Activated naive CD4-positive, alpha-beta T cell treated with anti-CD3 and anti-CD28 coated beads, Interleukin-2, amount 50 U/mL, for 16 hours (primary cell): ENCODE measurements at regions not wholly inside any gene's neighbourhood (a gene's known extent, or its start where the extent isn't known, plus 50 kb on each side); places are given as distances from the start of the nearest gene placed in this dataset.

Experiments
- DNase-seq: peaks from one replicate; pipeline ENCODE4 v3.0.0-alpha.2; 2020

GRCh38 chr5:159826351-159827214, 89.7 kb upstream of the ADRA1B start:
- no peak for DNase-seq

GRCh38 chr5:159827861-159828260, 88.4 kb upstream of the ADRA1B start:
- no peak for DNase-seq

DNA sequence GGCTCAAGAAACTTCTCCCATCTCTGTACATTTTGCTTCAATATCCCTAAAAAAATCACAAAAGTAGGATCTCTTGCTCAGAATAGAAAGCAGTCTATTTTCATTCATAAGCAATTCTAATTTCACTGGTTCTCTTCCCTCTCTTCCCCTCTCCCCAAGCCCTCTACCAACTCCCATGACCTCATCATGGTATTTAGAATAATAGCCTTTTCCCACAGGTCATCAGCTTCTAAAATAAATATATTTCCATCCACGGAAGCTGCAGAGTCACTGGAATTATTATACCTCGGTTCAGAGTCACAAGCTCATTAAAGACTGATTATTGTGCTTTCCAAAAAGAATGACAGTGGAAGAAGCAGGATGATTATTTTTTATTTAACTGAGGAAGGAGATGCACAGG, 84.2 kb upstream of the ADRA1B start:
- DNase-seq = no peak

DNA sequence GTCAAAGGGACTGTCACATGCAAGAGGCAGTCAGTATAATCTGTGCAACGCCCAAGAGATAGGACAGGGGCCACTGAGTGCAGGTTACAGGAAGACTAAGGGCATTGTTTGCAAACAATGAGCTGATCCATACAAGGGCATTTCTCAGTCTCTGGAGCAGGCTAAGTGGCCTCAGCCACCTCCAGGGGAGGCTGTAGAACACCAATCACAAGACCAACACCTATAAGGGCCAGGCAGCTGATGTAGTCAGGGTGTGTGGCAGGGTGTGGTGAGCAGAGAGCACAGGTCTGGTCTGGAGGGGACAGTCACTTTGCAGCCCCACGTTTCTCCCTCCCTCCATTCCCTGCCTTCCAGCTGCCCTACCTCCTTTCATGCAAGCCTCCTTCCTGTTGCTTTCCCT, 83.2 kb upstream of the ADRA1B start:
- DNase-seq = no peak

DNA sequence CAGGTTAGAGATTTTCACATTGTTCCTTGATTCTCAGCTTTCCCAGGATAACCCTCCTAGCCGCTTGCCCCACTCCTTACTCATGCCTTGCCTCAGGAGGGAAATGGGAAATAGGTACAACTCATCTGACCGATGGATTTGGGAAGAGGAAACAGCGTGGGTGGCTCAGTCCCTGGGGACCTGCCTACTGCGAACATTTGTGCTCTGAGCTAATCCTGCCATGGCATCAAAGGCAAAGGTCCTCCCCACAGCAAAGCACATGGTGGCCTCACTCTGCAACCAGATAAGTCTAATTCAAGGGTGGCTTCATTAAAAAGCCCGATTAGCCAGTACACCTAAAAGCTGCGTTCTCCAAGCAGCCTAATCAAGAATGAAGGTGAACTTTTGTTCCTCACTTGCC, 82.4 kb upstream of the ADRA1B start:
- no peak for DNase-seq

DNA sequence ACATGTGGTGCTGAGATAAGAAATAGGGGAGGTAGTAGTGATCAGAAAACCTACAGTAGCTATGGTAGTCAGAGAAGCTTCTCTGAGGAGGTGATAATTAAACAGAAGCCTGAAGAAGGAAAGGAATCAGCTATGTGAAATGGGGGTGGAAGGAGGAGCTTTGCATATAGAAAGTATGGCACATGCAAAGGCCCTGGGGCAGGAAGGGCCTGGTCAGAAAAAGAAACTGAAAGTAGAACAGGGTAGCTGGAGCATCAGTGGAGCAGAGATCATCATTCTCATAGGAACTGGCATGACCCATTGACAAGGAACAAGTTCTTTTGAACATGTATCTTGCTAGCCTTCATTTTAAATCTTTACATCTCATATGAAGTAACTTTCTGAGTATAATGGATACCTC, 80.7 kb upstream of the ADRA1B start:
- DNase-seq = no peak

DNA sequence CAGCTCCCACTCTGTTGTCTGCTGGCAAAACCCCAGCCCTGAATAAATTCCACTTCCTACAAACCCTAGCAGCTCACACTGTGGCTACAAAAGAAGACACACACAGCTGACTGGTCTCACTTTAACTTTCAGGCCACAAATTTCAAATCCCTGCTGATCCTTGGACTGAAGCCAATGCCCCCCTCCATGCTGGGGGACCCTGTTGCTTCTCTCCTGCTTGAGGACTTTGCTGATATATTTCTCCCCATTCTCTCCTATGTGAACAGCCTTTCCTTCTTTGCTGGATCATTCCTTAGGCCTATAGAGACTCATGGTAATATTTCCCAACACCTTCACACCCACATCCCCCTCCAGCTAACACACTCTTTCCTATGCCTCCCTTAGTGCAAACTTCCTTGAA, 79.6 kb upstream of the ADRA1B start:
- DNase-seq = no peak

- no peak for DNase-seq
Observed at GRCh38 chr5:159837860-159838259, 78.4 kb upstream of the ADRA1B start.

- DNase-seq = no peak
Observed at GRCh38 chr5:159838551-159839222, 77.6 kb upstream of the ADRA1B start.

DNA sequence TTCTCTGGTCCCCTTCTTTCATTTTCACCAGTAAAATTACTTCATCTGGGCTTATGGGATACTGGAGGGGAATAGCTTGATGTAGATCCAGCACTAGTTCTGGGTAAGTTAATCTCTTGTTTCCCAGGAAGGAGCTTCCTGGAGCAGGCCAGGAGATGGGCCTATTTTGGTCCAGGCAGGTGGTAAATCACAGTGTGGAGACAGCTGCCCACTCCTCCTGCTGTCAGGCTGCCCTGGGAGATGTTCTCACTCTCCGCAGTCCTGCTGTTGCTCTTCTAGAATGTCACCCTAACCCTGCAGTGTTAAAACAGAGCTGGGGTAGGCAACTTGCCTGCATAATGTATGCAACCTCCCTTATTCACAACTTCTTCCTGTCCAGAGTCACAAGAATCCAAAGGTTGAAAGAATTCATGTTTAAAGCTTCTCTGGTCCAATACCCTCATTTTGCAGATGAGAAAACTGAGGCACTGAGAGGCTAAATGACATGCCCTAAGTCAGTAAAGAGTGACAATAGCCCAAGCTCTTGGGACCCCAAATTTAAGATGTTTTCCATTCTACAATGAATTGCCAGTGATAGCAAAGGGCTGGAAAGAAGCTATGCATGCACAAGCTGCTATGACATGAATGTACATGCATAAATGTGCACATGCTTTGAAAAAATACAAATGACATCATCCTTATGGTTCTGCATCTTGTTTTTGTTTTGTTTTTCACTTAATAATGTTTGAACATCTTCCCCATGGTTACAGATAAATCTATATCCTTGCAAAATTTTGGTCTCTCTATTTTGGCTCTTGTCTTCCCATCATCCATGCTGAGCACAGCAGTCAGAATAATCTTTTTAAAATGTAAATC, 71.8 kb upstream of the ADRA1B start:
- DNase-seq = no peak

DNA sequence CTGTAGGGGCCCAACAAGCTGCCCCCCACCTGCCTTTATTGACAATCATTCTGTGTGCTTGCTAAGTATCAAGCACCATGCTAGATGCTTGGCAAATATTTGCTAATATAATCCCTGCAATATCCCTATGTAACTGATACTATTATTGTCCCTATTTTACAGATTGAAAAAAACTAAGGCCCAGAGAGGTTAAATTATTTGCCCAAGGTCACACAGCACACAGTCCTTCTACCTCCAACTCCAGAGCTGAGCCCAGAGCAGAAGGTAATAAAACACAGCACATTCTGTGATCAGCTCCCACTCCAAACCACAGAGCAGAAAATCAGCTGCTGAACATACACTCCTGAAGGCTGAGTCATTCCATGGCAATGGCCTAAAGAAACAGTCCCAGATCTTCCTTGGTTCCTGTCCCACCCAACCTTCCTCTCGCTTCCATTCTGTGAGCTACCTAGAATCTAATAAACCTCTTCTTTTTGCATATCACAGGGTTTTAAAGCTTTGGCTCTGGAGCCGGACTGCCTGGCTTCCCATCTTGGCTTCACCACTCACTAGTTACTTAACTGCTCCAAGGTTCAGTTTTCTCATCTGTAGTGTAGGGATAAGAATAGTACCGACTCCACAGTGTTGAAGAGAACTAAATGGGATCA, 66.7 kb upstream of the ADRA1B start:
- no peak for DNase-seq

DNA sequence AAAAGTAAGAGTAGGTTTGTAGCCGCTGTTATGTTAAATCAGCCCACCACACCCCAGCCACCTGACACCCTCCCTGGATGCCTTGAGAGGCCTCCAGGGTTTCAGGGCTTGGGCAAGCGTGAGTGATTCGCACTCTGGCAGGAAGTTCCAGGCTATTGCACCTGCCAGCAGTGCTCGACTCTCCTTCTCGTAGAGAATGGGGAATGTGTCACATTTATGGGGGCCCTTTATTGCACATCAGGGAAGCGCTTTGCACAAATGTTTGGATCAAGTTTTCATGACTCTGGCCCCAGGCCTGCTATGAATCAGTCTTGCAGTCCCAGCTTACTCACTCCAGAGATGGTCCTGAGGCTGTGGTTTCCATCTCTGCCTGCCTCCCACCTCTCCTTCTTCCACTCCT, 66.1 kb upstream of the ADRA1B start:
- DNase-seq = no peak

DNA sequence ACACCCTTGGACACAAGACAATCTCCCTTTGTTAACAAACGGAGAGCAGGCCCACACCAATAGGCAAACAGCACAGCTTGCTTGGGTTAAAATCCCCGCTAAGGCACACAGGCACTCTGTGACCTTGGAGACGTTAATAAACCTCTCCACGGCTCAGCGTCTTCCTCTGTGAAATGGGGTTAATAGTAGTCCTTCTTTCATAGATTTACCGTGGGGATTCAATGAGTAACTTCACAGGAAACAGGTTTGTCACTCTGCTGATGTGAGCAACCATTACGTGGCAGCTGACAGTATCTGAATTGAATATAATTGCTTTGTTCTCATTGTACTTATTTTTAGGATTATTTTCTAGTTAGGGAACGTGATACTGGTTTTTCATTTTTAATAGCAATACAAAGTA, 65.2 kb upstream of the ADRA1B start:
- DNase-seq = no peak

DNA sequence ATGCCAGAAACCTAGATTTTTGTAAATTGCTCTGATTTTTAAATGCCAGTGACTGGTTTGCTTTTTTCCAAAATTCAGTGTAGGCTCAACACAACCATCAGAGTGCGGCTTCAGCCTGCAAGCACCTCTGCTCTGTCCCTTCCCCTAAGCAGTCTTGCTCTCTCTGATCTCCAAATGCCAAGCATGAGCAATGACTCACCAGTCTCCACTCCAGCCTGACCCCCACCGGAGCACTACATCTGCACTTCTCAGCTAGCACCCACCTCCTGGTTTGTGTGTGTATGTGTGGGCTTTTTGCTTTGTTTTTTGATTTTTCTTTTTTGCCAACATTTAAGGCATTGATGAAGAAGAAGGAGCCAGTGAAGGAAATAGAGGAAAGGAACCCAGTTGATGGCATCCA, 61.4 kb upstream of the ADRA1B start:
- no peak for DNase-seq

- no peak for DNase-seq
Observed at GRCh38 chr5:159855476-159856191, 60.6 kb upstream of the ADRA1B start.

- DNase-seq = no peak
Observed at GRCh38 chr5:159858871-159859270, 57.4 kb upstream of the ADRA1B start.

- no peak for DNase-seq
Observed at GRCh38 chr5:159861086-159861485, 55.2 kb upstream of the ADRA1B start.

DNA sequence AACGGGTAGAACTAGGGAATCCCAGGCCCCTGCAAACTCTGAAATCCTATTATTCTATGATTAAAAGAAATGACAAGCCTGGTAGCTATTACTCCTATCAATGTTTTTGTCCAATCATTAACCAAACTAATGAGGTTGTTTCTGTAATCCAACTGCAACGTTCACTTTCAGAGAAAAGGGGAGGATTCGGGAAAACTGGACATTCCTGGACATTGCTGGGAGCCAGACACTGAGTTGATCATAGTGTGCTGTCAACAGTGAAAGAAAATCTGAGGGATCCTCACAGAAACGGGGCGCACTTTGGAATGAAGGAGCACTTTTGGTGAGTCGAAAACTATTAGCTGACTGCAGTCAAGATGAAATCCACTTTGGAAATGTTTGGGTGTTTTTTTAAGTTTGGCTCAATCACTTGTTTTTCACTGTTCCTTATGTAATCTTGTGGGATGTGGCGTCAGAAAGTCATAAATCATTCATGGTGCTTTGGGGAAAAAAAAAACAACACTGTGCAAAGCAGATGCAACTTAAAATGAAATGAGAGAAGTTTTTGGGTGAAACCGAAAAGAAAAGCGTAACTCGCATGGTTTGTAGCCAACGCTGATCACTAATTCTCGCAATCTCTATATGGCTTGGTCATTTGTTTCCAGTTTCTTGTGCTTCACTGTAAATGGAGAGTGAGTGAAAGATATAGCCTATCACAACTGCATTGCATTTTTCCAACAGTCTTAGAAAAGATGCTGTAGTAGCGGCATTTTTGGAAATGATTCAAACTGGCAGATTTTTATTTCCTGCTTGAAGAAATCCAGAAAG, 51.2 kb upstream of the ADRA1B start:
- no peak for DNase-seq

DNA sequence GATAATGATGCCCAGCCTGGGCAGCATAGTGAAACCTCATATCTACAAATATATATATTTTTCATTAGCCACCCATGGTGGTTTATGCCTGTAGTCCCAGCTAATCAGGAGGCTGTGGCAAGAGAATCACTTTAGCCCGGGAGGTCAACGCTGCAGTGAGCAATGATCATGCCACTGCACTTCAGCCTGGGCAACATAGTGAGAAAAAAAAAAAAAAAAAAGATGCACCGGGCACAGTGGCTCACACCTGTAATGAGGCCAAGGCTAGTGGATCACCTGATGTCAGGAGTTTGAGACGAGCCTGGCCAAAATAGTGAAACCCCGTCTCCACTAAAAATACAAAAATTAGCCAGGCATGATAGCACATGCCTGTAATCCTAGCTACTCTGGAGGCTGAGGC, 50.2 kb upstream of the ADRA1B start:
- no peak for DNase-seq
